HG03457 (cell line): ENCODE measurements at regions not wholly inside any gene's neighbourhood (a gene's known extent, or its start where the extent isn't known, plus 50 kb on each side); places are given as distances from the start of the nearest gene placed in this dataset.

ENCODE experiments used
- ATAC-seq: cut with Tn5 transposase; IDR thresholded peaks from one replicate; pipeline ENCODE4 v1.9.1; 2021; ENCODE audit warnings: moderate number of reproducible peaks; ENCODE audit not compliant: unreplicated experiment

DNA sequence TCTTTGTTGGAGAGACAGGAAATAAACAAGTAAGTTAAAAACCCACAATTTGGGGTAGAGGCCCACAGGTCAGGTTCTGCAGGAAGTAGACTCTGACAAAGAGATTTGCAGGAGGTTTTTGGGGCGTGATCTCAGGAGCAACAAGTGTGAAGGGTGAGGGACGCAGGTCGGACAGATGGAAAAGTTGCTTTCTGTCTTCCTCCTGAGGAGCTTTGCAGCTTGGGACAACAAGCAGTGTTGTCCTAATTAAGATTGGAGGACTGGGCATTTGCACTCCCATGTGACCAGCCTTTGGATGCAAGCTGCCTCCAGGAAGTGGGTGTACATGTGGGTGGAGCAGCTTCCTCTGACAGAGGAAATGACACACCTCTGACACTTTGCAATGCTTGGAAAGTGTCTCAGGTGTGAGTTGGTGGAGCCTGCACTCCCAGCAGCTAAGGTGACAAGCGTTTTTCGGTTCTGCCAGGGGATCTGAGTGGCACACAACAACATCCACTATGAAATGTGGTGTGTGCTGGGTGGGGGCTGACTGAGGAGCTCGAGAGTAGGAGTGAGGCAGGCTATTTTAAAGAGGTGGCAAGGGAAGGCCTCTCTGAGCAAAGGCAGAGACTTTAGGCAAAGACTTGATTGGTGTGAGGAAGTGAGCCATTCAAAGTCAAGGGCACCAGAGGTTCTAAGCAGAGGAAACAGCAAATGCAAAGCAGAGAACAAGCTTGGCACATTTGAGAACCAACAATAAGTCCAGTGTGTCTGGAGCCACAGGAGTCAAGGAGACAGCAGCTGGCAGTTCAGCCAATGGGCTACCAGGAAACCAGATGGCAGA, 339.8 kb upstream of the GATB start:
- ATAC-seq, result no peak

DNA sequence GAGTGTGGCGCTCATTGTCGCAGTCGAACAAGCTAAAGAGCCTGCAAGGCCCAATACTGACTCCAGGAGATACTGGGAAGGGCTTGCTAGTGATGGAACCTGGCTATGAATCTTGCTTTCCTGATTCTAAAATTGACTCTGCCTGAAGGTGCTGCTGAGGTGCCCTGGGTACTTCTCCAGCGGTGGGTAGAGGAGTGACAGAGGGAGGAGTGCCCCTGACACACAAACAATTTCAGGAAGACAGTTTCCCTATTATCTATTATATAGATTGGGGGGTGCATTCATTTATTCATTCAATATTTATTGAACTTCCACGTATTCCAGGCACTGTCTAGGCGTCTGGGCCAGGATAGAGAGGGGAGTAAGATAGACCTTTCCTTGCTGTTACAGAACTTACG, 339.2 kb upstream of the GATB start:
- no peak for ATAC-seq

DNA sequence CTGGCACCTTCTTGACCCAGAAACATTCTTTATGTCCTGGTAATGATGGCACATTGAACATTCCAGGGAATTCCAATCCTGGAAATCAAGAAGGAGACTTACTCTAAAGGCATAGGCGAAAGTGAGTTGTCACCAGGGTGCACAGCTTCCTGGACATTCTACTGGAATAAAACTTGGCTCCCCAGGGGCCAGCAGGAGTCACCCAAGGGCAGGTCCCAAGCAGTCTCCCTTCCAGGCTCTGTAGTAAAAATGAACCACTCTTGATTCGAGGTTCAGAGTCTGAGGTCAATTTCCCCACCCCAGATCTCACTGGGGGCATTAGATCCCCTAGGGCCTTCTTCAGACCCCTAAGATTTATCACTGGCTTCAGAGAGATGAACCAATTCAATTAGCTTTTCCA, 338.7 kb upstream of the GATB start:
- no peak for ATAC-seq

DNA sequence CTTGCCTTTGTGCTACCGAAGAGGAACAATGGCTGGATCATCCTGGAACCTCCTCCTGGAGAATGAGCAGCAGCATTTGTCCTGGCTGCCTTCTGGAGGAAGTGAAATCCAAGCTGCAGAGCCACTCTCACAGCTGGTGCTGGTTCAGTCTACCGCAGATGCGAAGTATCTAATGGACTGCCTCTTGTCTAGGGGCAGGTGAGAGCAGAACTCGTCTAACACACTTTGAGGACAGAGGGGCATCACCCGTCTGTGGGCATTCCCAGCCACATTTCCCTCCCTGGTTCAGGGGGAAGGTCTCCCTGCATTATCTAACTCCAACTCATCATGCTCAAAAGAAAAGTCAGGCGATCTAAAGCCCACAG, 338.2 kb upstream of the GATB start:
- ATAC-seq, result no peak

DNA sequence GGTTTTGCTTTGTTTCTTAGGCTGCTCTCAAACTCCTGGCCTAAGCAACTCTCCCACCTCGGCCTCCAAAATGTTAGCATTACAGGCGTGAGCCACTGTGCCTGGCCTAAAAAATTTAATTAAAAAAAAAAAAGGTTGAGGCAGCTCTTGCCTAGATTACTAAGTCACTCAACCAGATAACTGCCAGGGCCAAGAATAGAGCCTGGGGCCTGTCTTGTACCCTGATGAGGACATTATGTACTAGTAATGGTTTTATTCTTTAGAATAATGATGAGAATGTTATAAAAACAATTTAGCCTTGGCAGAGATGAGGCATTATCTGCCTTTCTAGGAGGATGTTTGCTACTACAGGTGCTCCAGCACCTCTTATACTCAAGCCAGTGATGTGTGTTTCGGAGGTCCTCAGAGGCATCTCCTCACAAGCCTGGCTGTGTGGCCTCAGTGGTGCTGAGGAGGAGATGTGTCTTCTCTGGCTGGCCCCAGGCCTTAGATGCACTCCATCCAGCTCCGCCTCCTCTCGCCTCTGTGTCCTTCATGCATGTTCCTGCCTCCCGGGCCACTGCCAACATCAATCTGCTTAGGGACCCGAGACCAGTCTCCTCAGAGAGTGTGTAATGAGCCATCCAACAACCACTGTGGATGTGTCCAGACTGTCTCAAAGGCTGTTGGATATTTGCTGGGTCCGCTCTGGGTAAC, 337.7 kb upstream of the GATB start:
- no peak for ATAC-seq

DNA sequence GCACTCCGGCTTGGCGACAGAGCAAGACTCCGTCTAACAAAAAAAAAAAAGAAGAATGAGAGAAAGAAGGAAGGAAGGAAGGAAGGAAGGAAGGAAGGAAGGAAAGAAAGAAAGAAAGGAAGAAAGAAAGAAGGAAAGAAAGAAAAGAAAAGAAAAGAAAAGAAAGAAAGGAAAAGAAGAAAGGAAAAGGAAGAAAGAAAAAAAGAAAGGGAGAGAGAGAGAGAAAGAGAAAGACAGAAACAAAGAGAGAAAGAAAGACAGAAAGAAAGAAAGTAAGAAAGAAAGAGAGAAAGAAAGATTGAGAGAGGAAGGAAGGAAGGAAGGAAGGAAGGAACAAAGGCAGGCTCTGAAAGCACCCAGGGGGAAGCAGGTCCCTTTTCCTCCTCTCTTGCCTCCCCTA, 336.6 kb upstream of the GATB start:
- ATAC-seq, result no peak

DNA sequence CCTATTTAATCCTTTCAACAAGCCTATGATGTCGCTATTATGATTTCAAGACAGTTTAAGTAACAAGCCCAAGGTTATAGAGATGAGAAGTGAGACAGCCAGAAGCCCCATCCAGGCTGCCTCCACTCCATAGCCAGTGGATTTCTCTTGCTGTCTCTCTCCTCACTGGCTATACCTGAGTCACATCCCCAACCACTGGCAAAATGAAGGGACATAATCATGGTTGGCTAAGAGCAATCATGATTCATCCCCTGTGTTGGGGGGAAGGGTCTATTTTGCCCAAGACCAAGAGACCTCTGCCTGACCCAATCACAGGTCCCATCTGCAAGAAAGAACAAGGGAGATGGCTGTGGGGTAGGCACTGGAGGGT, 334.9 kb upstream of the GATB start:
- no peak for ATAC-seq

DNA sequence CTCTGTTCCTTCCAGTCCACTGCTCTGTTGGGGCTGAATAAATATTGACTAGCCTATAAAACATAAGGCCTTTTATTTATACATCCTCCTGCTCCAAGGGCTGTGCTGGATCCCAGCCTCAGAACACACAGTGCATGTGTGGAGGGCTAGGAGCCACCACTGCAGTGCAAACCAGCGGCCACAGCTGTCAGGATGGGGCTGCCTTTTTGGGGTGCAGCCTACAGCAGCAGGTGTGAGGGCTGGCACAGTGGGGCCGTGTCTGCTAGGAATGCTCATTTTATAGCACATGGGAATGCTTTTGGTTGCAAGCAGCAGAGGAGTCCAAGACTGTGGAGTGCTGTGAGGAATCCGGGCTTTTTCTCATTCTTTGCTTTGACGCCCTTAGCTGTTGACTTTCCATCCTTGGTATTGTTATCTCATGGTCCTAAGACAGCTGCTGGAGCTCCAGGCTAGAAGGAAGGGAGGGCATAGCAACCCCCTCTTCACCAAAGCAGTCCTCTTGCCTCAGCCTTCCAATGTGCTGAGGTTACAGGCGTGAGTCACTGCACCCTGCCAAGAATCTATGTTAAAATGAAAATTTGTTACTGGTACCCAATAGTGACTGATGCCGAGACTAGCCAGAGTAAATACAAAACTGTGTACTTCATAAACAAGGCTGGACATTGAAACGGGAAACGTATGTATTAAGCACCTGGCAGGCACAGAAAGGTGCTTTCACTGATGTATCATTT, 334.3 kb upstream of the GATB start:
- ATAC-seq, result no peak

DNA sequence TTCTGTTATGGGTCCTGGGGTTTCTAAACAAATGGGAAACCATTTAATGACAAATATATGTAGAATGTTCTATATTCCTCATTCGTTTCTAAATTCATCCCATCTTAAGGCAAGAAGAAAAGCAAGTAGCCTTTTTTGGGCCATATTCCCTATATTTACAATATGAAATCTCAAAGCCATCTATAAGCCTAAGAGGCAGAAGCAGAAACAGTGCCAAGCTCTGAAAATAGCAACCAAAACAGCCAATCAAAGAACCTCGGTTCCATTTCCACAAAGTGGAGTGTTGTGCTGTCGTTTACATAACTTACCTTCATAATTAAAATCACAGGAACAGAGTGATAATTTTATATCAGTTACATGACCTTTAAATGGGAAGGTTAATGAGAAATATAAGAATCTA, 330.6 kb upstream of the GATB start:
- ATAC-seq, result no peak

DNA sequence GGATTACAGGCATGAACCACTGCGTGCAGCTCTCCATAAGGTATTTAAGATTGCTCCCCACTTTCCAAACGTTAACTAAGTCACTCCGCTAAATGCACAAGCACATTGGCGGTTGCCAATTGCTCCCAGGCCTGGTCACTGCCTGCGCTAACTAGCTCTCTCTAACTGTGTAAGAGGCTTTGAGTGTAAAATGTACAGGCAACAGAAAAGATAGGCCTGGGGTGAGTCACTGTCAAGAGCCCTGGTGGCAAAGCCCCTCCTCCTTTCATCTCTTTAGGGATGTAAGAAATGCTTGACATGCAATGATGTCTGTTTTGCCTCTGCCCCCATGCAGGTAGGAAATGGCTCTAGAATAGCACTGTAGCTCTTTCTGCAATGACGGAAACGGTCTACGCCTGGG, 329.7 kb upstream of the GATB start:
- ATAC-seq, result no peak

DNA sequence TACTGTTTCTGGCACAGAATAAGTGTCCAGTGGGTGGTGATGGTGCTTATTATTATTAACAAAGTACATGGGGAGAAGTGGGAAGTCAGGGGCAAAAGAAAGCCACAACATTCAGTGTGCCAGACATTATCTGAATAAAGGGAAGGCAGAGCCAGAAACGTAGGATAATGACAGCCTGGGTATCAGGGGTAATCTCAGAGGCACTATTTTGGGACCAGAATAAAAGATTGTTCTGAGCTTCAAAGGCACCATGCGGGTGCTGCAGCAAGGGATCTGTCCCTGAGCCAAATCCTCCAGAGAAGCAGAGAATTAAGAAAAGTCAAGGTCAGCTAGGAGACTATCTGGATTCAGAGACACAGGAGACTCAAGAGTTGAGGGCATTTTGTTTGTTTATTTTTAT, 328.8 kb upstream of the GATB start:
- ATAC-seq, result no peak

DNA sequence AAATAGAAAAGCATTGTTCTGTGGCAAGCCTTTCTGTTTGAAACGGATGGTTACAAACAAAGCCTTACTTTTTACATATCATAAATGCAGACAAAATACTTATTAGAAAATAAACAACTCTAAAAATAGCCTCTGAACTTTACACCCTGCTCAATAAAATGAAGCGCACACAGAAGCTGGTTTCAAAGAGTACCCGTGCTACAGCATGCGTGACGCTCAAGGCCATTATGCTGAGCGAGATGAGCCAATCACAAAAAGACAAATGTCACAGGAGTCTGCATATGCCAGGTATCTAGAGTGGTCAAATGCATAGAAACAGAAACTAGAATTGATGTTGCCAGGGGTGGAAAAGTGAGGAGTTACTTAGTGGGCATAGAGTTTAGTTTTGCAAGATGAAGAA, 326.5 kb upstream of the GATB start:
- no peak for ATAC-seq

DNA sequence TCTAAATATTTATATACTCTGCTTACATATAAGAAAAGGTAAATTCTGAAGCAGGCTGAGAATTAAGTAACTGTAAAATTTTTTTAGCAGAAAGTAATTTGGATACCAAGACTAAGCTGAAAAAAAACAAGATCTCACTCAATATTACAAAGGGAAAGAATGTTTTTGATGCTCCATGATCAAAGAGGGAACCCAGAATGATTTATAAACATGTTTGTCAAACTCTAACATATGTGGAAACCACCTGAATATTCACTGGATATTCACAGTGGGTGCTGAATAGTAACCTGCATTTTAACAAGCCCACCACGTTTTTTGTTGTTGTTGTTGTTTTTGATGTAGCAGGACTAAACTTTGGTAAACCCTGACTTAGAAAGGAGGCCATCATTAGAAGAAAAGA, 324.9 kb upstream of the GATB start:
- ATAC-seq, result no peak

DNA sequence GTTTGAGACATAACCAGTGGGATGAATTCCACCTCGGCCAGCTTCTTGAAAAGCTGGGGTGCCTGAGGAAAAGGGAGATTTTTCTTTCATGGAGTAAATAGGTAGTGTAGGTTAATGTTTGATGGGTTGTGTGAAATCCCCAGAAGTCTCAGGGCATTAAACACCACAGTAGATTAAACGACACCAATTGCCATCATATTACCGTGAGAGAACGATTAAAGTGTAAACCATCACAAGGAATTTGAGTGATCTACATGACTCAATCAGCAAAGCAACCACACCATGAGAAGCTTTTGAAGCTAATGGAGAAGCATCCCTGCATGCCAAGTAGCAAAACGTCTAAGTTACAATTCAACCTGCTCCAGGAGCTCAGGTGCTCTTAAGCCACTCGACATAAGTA, 322.5 kb upstream of the GATB start:
- ATAC-seq, result no peak

DNA sequence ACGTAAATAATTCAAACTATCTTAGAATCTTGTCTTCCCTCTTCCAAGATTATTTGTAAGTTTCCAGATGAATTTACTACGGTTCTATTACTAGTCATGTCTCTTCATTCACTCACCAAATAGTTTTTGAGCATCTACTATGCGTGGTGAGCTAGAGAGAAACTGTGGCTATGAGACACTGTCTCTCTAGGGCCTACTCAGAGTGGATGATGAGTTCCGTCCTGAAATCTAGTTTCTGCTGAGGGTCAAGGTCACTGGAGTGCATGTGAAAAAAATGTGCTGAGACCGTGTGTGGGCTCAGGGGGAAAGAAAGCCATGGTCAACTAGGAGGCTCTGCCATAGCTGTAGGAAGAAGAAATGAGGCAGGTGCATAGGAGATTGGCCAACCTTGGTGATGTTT, 320.2 kb upstream of the GATB start:
- no peak for ATAC-seq

DNA sequence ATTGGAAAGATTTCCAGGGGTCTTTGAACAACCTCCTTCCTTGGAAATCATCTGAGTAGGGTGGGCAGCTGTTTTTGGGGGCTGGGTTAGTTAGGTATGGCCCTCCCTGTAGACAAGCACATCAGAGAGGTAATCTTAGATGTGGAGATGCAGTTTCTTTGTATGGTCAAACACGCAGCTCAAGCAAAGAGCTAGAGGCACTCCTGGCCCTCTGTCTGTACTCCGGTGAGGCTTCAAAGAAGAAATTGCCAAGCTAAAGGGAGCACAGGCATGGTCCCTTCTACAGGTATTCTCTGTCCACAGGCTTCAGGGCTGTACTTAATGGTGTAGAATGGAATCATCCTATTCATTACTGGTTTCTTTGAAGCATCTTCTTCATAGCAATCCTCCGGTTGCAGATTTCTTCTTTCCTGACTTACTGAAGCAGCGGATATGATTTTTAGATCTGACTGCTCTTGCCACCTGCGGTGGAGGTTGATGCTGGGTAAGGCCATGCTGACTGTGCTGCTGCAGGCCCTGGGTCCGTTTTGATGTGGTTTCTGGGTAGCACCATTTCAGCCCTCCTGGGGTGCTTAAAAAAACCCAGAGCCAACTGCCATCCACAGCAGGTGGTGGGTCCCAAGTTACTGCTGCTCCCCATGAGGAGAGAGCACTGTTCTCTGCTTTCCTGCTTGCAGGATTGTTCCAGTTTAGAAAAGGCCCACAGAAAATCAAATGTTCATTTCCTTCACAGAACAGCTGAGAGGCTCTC, 318.9 kb upstream of the GATB start:
- no peak for ATAC-seq

DNA sequence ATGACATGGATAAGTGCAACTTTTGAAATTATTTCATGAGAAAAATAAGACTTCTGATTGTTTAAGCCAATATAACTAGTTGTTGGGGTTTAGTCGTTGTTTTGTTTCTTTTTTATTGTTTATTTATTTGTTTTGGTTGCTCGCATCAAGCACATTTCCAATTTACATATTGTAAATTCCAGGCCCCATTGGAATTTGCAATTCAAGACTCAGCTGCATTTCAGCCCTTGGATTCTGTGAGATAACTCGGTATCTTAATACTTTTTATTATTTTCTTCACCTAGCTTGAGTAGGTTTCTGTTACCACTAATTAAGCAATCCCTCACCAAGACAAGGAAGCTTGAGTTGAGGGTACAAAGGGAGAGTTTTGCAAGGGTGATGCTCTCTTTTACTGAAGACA, 318.3 kb upstream of the GATB start:
- no peak for ATAC-seq

DNA sequence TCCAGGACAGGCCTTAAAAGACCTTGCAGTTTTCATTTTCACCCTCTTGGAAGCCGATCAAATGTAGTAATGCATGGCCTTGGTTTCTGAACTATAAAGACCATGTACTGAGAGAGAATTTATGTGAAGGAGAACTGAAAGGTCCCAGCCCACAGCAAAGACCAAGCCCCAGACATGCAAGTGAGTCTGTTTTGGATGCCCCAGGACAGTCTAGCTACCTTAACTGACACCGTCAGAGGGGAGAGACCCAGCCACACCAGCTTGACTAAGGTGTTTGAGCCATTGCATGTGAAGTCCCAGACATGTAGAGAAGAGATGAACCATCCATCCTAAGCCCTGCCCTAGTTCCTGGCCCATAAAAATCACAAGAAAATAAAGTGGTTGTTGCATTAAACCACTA, 316.8 kb upstream of the GATB start:
- no peak for ATAC-seq

DNA sequence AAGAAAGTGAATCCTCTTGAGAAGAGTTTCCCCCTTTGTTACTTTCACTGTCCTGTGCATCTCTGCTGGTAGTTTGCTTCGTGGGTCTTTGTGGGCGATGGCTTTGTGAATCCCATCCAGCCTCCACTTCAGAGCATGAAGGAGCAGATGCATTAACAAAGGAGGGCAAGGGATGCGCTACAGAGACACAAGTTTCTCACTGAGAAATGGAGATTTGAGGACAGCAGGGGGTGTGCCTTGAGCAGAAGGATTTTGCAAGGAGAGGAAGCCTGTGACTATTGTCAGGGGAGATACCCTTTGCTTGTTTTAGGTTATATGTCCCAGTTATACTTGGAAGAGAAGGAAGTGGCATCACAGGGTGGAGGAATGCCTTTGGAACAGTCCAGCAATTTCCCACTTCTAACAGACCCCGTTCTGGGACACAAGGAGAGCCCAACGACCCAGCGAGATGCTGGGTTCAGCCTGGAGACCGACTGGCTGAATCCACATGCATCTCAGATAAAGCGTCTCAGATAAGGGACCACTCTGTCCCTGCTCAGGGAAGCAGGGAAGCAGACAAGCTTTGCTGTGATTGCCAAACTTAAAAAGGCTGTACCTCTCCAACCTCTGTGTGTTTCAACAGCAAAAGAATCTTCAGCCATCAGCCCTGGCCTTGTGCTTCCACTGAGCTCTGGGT, 314.6 kb upstream of the GATB start:
- ATAC-seq, result no peak

DNA sequence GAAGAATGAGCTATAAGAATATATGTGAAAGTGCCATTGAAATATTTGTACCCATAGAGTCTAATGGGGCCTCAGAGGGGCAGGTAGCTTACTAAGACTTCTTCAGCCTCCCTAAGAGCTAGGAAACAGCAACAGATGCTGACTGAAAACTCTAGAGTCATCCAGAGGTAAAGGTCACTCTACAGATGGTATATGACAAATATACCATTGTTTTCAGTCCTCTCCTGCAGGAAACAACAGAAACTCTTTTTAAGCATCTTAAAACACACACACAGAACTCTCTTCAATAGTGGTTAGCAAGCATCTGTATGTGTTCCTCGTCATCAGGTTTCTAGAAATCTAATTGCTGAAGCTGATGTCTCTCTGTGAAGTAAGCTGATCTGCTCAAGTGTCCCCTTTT, 313.8 kb upstream of the GATB start:
- no peak for ATAC-seq

DNA sequence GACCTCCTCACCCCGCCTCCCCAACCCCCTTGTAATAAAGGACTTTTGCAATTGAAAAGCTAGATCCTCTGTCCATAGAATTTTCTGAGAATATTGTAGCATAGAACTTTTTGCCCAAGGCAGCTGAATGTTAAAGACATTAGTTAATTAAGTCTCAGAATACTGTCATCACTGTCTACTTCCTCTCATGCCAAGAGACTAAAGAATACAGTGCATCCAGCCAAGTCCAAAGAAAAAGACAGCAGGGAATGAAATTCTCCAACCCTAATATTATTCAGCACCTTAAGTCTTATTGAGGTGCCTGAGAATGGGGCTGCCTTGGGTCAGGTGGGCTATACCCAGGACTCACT, 313.3 kb upstream of the GATB start:
- no peak for ATAC-seq
